GM12891 (cell line): ENCODE measurements at regions not wholly inside any gene's neighbourhood (a gene's known extent, or its start where the extent isn't known, plus 50 kb on each side); places are given as distances from the start of the nearest gene placed in this dataset.

ENCODE experiments used
- PAX5 ChIP-seq: IDR thresholded peaks from 2 replicates; pipeline ENCODE4 v1.6.1; 2011; ENCODE audit warnings: low read length, moderate library complexity, mild to moderate bottlenecking; ENCODE audit not compliant: insufficient read depth, severe bottlenecking
- POLR2A ChIP-seq: IDR thresholded peaks from 2 replicates; pipeline ENCODE4 v1.6.1; 2011; ENCODE audit warnings: low read depth, low read length, control low read depth
- POLR2AphosphoS5 ChIP-seq: IDR thresholded peaks from 2 replicates; pipeline ENCODE4 v1.6.1; 2011; ENCODE audit warnings: low read depth, low read length, control low read depth
- SPI1 ChIP-seq: IDR thresholded peaks from 2 replicates; pipeline ENCODE4 v1.6.1; 2011; ENCODE audit warnings: low read depth, low read length, control low read depth
- TAF1 ChIP-seq: IDR thresholded peaks from 2 replicates; pipeline ENCODE4 v1.6.1; 2011; ENCODE audit warnings: low read depth, low read length, control low read depth

- TF ChIP-seq POLR2A, result no peak
- no peak for TF ChIP-seq TAF1
- no peak for TF ChIP-seq SPI1
- no peak for TF ChIP-seq PAX5
- TF ChIP-seq POLR2AphosphoS5, result no peak
Observed at GRCh38 chr12:74449872-74450271, 87.8 kb upstream of the ATXN7L3B start.
